ENCODE measurements at regions not wholly inside any gene's neighbourhood (a gene's known extent, or its start where the extent isn't known, plus 50 kb on each side); places are given as distances from the start of the nearest gene placed in this dataset.
A peak's percentile ranks its signal among the peaks of the same experiment; 100 is the strongest.

DNA sequence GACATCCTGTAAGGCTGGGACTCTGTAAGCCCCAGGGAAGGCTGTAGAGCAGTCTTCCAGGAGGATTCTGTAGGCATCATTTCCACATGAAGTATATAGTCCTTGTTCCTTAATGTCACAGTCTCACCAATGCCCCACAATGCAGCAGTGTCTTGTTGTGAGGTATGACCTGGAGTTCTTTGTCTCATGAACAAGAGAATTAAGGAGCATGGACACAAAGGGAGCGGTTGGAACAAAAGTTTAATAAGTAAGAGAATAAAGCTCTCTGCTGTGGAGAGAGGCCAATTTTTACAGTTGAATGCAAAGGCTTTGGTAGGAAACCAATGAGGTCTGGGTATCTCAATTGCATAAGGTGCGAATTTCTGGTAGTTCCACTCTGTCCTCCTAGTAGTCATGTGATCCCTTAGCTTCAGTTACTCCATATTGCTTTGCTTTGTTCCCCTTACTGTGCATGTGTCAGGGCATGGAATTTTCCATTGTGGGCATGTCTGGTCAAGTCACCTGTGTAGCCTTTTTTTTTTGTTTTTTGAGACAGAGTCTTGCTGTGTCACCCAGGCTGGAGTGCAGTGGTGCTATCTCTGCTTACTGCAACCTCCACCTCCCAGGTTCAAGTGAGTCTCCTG lies 124.3 kb upstream of the TMTC4 start:
- peaks cover 19% of the 10 kb centered on the region for H3K4me1 Mint-ChIP-seq (ENCODE audit: unreplicated experiment)
- no peak overlapping the region for H3K4me3 Mint-ChIP-seq
- peaks cover 4% of the 10 kb centered on the region for H3K36me3 Mint-ChIP-seq
- TF ChIP-seq, protein P1, sequence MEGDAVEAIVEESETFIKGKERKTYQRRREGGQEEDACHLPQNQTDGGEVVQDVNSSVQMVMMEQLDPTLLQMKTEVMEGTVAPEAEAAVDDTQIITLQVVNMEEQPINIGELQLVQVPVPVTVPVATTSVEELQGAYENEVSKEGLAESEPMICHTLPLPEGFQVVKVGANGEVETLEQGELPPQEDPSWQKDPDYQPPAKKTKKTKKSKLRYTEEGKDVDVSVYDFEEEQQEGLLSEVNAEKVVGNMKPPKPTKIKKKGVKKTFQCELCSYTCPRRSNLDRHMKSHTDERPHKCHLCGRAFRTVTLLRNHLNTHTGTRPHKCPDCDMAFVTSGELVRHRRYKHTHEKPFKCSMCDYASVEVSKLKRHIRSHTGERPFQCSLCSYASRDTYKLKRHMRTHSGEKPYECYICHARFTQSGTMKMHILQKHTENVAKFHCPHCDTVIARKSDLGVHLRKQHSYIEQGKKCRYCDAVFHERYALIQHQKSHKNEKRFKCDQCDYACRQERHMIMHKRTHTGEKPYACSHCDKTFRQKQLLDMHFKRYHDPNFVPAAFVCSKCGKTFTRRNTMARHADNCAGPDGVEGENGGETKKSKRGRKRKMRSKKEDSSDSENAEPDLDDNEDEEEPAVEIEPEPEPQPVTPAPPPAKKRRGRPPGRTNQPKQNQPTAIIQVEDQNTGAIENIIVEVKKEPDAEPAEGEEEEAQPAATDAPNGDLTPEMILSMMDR (conservative IDR thresholded peaks at IDR 0.05) = no peak
- H3K9me3 Mint-ChIP-seq = peaks cover 11% of the 10 kb centered on the region
- no peak for DNase-seq (ENCODE audit: extremely low spot score, unreplicated experiment)
- no peak overlapping the region for H3K27ac Mint-ChIP-seq
- no peaks in the 10 kb centered on the region for H3K27me3 Mint-ChIP-seq

DNA sequence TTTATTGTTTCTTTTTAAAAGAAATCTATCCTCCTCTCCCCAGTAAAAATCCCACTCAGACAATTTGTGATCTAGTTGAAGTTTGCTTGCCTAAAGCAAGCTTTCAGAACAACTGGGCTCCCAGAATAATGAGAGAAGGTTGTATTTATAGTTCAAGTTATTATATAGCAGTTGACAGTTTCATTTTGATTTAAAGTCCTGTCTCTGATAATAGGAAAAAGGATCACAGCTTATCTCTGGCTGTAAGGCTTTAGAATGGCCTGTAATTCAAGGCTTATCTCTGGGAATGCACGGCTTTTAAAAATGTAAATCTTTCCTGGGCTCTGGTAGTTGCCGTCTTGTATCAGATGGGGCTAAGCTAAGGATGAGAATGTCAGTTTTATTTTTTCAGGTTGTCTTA lies 123.3 kb upstream of the TMTC4 start:
- H3K27me3 Mint-ChIP-seq = no peaks in the 10 kb centered on the region
- H3K4me3 Mint-ChIP-seq = no peak overlapping the region
- H3K36me3 Mint-ChIP-seq = peaks cover 4% of the 10 kb centered on the region
- H3K27ac Mint-ChIP-seq = no peak overlapping the region
- peaks cover 11% of the 10 kb centered on the region for H3K9me3 Mint-ChIP-seq
- TF ChIP-seq, protein P1 (conservative IDR thresholded peaks at IDR 0.05) = no peak
- no peak for DNase-seq (ENCODE audit: extremely low spot score, unreplicated experiment)
- H3K4me1 Mint-ChIP-seq (ENCODE audit: unreplicated experiment) = peaks cover 19% of the 10 kb centered on the region

DNA sequence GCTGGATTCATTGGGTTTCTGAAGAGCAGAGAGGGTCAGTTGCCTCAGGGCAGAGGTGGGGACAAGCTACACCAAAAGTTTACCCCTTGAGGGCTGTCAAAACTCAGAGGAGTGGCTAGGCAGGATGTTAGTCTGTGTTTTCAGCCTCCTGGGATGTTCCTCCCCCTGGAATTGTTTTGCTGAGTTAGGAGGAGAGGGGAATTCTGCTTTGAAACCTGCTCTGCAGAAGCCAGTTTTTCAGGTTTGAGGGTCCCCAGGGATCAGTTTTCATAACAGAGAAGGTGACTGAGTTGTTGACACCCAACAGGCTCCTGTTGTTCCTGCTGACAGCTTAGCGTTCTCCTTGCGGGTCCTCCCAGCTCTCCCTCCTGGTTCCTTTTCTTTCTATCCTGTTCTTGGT lies 121.9 kb upstream of the TMTC4 start:
- peak overlapping the region; percentile 46 for H3K27ac Mint-ChIP-seq

GRCh38 chr13:100794575-100794974 lies 120.0 kb upstream of the TMTC4 start:
- Mint-ChIP-seq H3K27ac (no peak overlapping the region), H3K9me3 (peaks cover 11% of the 10 kb centered on the region), H3K36me3 (peaks cover 4% of the 10 kb centered on the region), H3K27me3 (no peaks in the 10 kb centered on the region), H3K4me1 (ENCODE audit: unreplicated experiment) (peaks cover 15% of the 10 kb centered on the region), H3K4me3 (no peak overlapping the region)
- no peak for DNase-seq (ENCODE audit: extremely low spot score, unreplicated experiment)
- TF ChIP-seq, protein P1 (conservative IDR thresholded peaks at IDR 0.05) = no peak

More for the DNA sequence above, 121.9 kb upstream of the TMTC4 start:
- H3K9me3 Mint-ChIP-seq = peaks cover 11% of the 10 kb centered on the region
- TF ChIP-seq, protein P1 (conservative IDR thresholded peaks at IDR 0.05) = no peak
- H3K27me3 Mint-ChIP-seq = no peaks in the 10 kb centered on the region
- H3K4me3 Mint-ChIP-seq = peak overlapping the region; percentile 44
- H3K36me3 Mint-ChIP-seq = peaks cover 4% of the 10 kb centered on the region
- DNase-seq (ENCODE audit: extremely low spot score, unreplicated experiment) = no peak
- peaks cover 13% of the 10 kb centered on the region for H3K4me1 Mint-ChIP-seq (ENCODE audit: unreplicated experiment)

GRCh38 chr13:100790405-100790804 lies 115.8 kb upstream of the TMTC4 start:
- H3K36me3 Mint-ChIP-seq = no peaks in the 10 kb centered on the region
- no peak overlapping the region for H3K27ac Mint-ChIP-seq
- no peak overlapping the region for H3K4me3 Mint-ChIP-seq
- TF ChIP-seq, protein P1 (conservative IDR thresholded peaks at IDR 0.05) = no peak
- H3K4me1 Mint-ChIP-seq (ENCODE audit: unreplicated experiment) = peaks cover 10% of the 10 kb centered on the region
- DNase-seq (ENCODE audit: extremely low spot score, unreplicated experiment) = no peak
- no peaks in the 10 kb centered on the region for H3K9me3 Mint-ChIP-seq
- H3K27me3 Mint-ChIP-seq = no peaks in the 10 kb centered on the region
